ENCODE measurements at regions not wholly inside any gene's neighbourhood (a gene's known extent, or its start where the extent isn't known, plus 50 kb on each side); places are given as distances from the start of the nearest gene placed in this dataset.

DNA sequence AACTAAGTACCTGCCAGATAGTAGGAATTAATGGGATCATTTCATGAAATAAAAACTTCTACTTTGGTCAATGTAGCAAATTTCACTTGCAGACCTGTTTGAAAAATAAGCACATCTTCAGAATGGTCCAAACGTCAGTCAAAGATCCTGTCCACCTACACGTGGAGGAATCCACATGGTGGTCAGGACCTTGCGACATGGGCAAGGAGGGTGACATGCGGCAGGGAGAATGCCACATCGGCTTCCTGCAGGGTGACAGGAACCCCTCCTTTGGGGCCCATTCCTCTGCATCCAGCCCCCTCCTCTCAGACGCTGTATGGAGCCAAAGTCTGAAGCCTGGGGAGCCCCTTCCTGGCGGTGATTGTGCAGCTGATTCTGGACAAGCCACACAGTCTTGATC lies 95.5 kb upstream of the MGMT start:
- Histone ChIP-seq H3K9me3 (no peaks in the 10 kb centered on the region), H3K27ac (no peak overlapping the region), H3K4me1 (no peaks in the 10 kb centered on the region), H3K36me3 (no peaks in the 10 kb centered on the region), H3K4me3 (no peak overlapping the region), H3K27me3 (no peaks in the 10 kb centered on the region)
- no peak for DNase-seq
- TF ChIP-seq EP300 (IDR thresholded peaks at IDR 0.05), result no peak
- TF ChIP-seq POLR2A (IDR thresholded peaks at IDR 0.05), result no peak
- TF ChIP-seq, protein P1, sequence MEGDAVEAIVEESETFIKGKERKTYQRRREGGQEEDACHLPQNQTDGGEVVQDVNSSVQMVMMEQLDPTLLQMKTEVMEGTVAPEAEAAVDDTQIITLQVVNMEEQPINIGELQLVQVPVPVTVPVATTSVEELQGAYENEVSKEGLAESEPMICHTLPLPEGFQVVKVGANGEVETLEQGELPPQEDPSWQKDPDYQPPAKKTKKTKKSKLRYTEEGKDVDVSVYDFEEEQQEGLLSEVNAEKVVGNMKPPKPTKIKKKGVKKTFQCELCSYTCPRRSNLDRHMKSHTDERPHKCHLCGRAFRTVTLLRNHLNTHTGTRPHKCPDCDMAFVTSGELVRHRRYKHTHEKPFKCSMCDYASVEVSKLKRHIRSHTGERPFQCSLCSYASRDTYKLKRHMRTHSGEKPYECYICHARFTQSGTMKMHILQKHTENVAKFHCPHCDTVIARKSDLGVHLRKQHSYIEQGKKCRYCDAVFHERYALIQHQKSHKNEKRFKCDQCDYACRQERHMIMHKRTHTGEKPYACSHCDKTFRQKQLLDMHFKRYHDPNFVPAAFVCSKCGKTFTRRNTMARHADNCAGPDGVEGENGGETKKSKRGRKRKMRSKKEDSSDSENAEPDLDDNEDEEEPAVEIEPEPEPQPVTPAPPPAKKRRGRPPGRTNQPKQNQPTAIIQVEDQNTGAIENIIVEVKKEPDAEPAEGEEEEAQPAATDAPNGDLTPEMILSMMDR (IDR thresholded peaks at IDR 0.05), result no peak
- TF ChIP-seq POLR2AphosphoS5 (IDR thresholded peaks at IDR 0.05), result no peak
- intact Hi-C loops (cut with DNase I), result no loop called here
- 51 to 57% methylated on average over 7 of the region's 7 CpGs for WGBS, 2 donors

DNA sequence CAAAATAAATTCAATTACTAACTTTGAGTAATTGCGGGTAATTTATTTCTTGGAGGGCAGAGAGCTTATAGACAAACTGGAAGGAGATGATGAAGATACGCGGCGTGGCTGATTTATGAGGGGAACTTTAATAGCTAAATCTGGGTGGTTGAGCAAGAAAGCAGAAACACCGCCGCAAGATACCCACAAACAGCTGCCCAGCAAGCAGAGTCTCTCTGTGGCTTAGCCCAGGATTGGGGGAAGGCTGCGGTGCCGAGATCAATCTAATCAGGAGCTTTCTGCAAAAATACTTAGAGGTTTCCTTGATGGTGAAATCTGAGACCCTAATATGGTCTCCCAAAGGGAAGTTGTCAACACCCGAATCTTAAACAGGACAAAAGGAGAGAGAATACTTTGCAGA lies 94.9 kb upstream of the MGMT start:
- no peaks in the 10 kb centered on the region for H3K4me1 ChIP-seq
- TF ChIP-seq POLR2AphosphoS5 (IDR thresholded peaks at IDR 0.05) (no peak), EP300 (IDR thresholded peaks at IDR 0.05) (no peak), POLR2A (IDR thresholded peaks at IDR 0.05) (no peak)
- TF ChIP-seq, protein P1 (IDR thresholded peaks at IDR 0.05), result no peak
- WGBS, 2 donors, result 45 to 77% methylated on average over 9 of the region's 9 CpGs

DNA sequence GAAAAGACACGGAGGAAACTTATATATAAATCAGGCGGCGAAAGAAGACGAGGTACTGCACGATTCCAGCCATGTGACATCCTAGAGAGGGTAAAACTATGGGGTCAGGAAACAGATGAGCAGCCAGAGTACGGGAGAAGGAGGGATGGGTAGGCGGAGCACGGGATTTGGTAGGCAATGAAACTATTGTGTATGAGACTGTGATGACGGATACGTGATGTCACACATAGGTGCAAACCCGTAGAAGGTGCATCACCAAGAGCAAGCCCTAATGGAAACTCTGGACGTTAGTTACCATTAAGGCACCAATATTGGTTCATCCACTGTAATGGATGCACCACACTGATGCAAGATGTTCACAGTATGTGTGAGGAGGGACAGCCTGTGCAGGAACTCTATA lies 93.8 kb upstream of the MGMT start:
- H3K27me3 ChIP-seq, result no peaks in the 10 kb centered on the region
- intact Hi-C loops (cut with DNase I), result no loop called here
- no peaks in the 10 kb centered on the region for H3K36me3 ChIP-seq
- WGBS, 2 donors, result 86 to 92% methylated on average over 12 of the region's 12 CpGs
- no peak overlapping the region for H3K4me3 ChIP-seq
- no peak for TF ChIP-seq POLR2A (IDR thresholded peaks at IDR 0.05)
- TF ChIP-seq, protein P1 (IDR thresholded peaks at IDR 0.05), result no peak
- TF ChIP-seq EP300 (IDR thresholded peaks at IDR 0.05), result no peak
- no peak for TF ChIP-seq POLR2AphosphoS5 (IDR thresholded peaks at IDR 0.05)
- no peak for DNase-seq
- no peak overlapping the region for H3K27ac ChIP-seq
- no peaks in the 10 kb centered on the region for H3K9me3 ChIP-seq
- no peaks in the 10 kb centered on the region for H3K4me1 ChIP-seq

More for the DNA sequence above, 94.9 kb upstream of the MGMT start:
- no peaks in the 10 kb centered on the region for H3K27me3 ChIP-seq
- intact Hi-C loops (cut with DNase I), result no loop called here
- no peak overlapping the region for H3K4me3 ChIP-seq
- DNase-seq, result no peak
- no peak overlapping the region for H3K27ac ChIP-seq
- H3K36me3 ChIP-seq, result no peaks in the 10 kb centered on the region
- no peaks in the 10 kb centered on the region for H3K9me3 ChIP-seq

DNA sequence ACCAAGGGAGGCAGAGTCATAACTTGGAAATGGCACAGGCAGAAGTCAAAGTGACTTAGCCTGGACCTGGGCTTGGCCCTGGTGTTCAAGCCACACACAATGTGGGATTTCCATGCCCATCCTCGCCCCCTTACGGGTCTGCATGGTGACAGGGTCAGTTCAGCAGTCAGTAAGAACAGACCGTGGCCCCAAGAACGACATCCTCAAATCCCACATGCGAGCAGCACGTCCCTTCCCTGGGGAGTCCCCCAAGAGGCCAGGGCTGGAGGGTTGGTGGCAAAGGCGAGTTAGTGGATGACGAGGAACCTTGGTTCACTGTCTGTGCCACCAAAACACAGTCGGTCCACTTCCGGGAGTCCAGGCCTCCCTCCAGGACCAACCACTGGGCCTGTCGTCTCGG lies 93.3 kb upstream of the MGMT start:
- Histone ChIP-seq H3K9me3 (no peaks in the 10 kb centered on the region), H3K27ac (no peak overlapping the region), H3K27me3 (no peaks in the 10 kb centered on the region), H3K4me1 (no peaks in the 10 kb centered on the region), H3K36me3 (no peaks in the 10 kb centered on the region), H3K4me3 (no peak overlapping the region)
- intact Hi-C loops (cut with DNase I), result no loop called here
- WGBS, 2 donors, result 87 to 94% methylated on average over 12 of the region's 12 CpGs
- TF ChIP-seq, protein P1 (IDR thresholded peaks at IDR 0.05), result no peak
- TF ChIP-seq POLR2A (IDR thresholded peaks at IDR 0.05) (no peak), EP300 (IDR thresholded peaks at IDR 0.05) (no peak), POLR2AphosphoS5 (IDR thresholded peaks at IDR 0.05) (no peak)
- no peak for DNase-seq

DNA sequence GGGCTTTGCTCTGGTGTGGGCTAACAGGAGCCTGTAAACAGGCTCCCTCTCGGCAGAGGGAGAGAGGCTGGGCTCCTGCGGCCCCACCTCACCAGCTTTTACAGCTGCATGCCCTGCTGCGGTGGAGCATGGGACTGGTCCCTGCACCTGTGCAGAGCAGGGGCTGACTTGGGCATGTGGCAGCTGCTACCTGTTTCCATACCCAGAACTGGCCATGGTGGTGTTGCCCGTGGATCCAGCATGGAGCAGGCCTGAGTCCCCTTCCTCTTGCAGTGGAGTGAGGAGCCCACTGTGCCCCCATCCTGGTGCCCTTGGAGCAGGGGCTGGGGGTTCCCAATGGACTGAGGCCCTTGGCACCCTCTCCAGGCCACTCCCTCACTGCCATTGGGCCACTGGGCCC lies 91.9 kb upstream of the MGMT start:
- TF ChIP-seq, protein P1 (IDR thresholded peaks at IDR 0.05), result no peak
- no peak for TF ChIP-seq POLR2A (IDR thresholded peaks at IDR 0.05)
- TF ChIP-seq POLR2AphosphoS5 (IDR thresholded peaks at IDR 0.05), result no peak
- TF ChIP-seq EP300 (IDR thresholded peaks at IDR 0.05), result no peak
- WGBS, 2 donors, result 68 to 73% methylated on average over 4 of the region's 4 CpGs
- no peak for DNase-seq
- no peak overlapping the region for H3K4me3 ChIP-seq
- no peaks in the 10 kb centered on the region for H3K9me3 ChIP-seq
- no peak overlapping the region for H3K27ac ChIP-seq
- no peaks in the 10 kb centered on the region for H3K4me1 ChIP-seq
- H3K36me3 ChIP-seq, result no peaks in the 10 kb centered on the region
- H3K27me3 ChIP-seq, result no peaks in the 10 kb centered on the region
- intact Hi-C loops (cut with DNase I), result no loop called here

Measured in sigmoid colon (tissue), 6 donors.